Subcutaneous abdominal adipose tissue (tissue), 5 donors: ENCODE measurements at regions not wholly inside any gene's neighbourhood (a gene's known extent, or its start where the extent isn't known, plus 50 kb on each side); places are given as distances from the start of the nearest gene placed in this dataset.

Source experiments
- H3K27ac ChIP-seq: one replicate; pipeline ENCODE4 v1.7.0; 2013; ENCODE audit warnings: low read depth, mild to moderate bottlenecking, inconsistent platforms, low read length, moderate library complexity
- H3K27me3 ChIP-seq, 5 donors: one replicate each; pipeline ENCODE4 v1.7.0; 2013; ENCODE audit warnings: low read length in 5 of 5, inconsistent platforms in 1 of 5; ENCODE audit not compliant: control insufficient read depth in 5 of 5, insufficient read depth in 4 of 5
- H3K36me3 ChIP-seq, 5 donors: one replicate each; pipeline ENCODE4 v1.7.0; 2013; ENCODE audit warnings: low read length in 5 of 5; ENCODE audit not compliant: control insufficient read depth in 5 of 5, insufficient read depth in 5 of 5
- H3K4me1 ChIP-seq, 5 donors: one replicate each; pipeline ENCODE4 v1.7.0; 2013; ENCODE audit warnings: low read length in 5 of 5, mild to moderate bottlenecking in 3 of 5, moderate library complexity in 1 of 5; ENCODE audit not compliant: control insufficient read depth in 5 of 5, insufficient read depth in 5 of 5
- H3K4me3 ChIP-seq, 5 donors: one replicate each; pipeline ENCODE4 v1.7.0; 2013; ENCODE audit warnings: low read length in 5 of 5, low read depth in 1 of 5
- H3K9ac ChIP-seq, 5 donors: one replicate each; pipeline ENCODE4 v1.7.0; 2013; ENCODE audit warnings: low read length in 5 of 5, mild to moderate bottlenecking in 4 of 5, moderate library complexity in 3 of 5
- H3K9me3 ChIP-seq, 5 donors: one replicate each; pipeline ENCODE4 v1.7.0; 2013; ENCODE audit warnings: low read length in 5 of 5; ENCODE audit not compliant: control insufficient read depth in 5 of 5
- donor health status: healthy.
- donor health status: healthy.
- donor health status: healthy.
- donor health status: healthy.
- donor health status: healthy.

GRCh38 chr11:23974601-23975000 lies 522.3 kb upstream of the LUZP2 start:
- no peaks in the 10 kb centered on the region for H3K9me3 ChIP-seq
- H3K9ac ChIP-seq = no peak overlapping the region
- H3K4me3 ChIP-seq = no peak overlapping the region
- H3K36me3 ChIP-seq = no peaks in the 10 kb centered on the region
- no peaks in the 10 kb centered on the region for H3K27me3 ChIP-seq
- H3K4me1 ChIP-seq = no peaks in the 10 kb centered on the region
- H3K27ac ChIP-seq = no peak overlapping the region

- Histone ChIP-seq H3K27me3 (no peaks in the 10 kb centered on the region), H3K4me1 (no peaks in the 10 kb centered on the region), H3K9me3 (no peaks in the 10 kb centered on the region), H3K27ac (no peak overlapping the region), H3K4me3 (no peak overlapping the region), H3K36me3 (no peaks in the 10 kb centered on the region), H3K9ac (no peak overlapping the region)
Measured at GRCh38 chr11:23976426-23976825, 520.4 kb upstream of the LUZP2 start.

GRCh38 chr11:23976841-23977271 lies 520.0 kb upstream of the LUZP2 start:
- Histone ChIP-seq H3K9me3 (no peaks in the 10 kb centered on the region), H3K36me3 (no peaks in the 10 kb centered on the region), H3K9ac (no peak overlapping the region), H3K27ac (no peak overlapping the region), H3K27me3 (no peaks in the 10 kb centered on the region), H3K4me1 (no peaks in the 10 kb centered on the region), H3K4me3 (no peak overlapping the region)

GRCh38 chr11:23988381-23989006 lies 508.4 kb upstream of the LUZP2 start:
- peaks cover 0 to 3% (median 0%) of the 10 kb centered on the region in 5 donors for H3K9me3 ChIP-seq
- no peak overlapping the region for H3K9ac ChIP-seq
- no peaks in the 10 kb centered on the region for H3K36me3 ChIP-seq
- H3K27ac ChIP-seq = no peak overlapping the region
- no peaks in the 10 kb centered on the region for H3K4me1 ChIP-seq
- no peaks in the 10 kb centered on the region for H3K27me3 ChIP-seq
- no peak overlapping the region for H3K4me3 ChIP-seq

- H3K27me3 ChIP-seq = no peaks in the 10 kb centered on the region
- H3K36me3 ChIP-seq = no peaks in the 10 kb centered on the region
- peaks cover 0 to 1% (median 0%) of the 10 kb centered on the region in 5 donors for H3K9me3 ChIP-seq
- no peak overlapping the region for H3K9ac ChIP-seq
- no peak overlapping the region for H3K4me3 ChIP-seq
- no peak overlapping the region for H3K27ac ChIP-seq
- H3K4me1 ChIP-seq = no peaks in the 10 kb centered on the region
Measured at GRCh38 chr11:23990346-23991164, 506.3 kb upstream of the LUZP2 start.

GRCh38 chr11:23991165-23991539 lies 505.7 kb upstream of the LUZP2 start:
- Histone ChIP-seq H3K27ac (no peak overlapping the region), H3K4me3 (no peak overlapping the region), H3K9me3 (peaks cover 0 to 3% (median 0%) of the 10 kb centered on the region in 5 donors), H3K9ac (no peak overlapping the region), H3K27me3 (no peaks in the 10 kb centered on the region), H3K4me1 (no peaks in the 10 kb centered on the region), H3K36me3 (no peaks in the 10 kb centered on the region)

- Histone ChIP-seq H3K9ac (no peak overlapping the region), H3K4me3 (no peak overlapping the region), H3K9me3 (peaks cover 2 to 8% (median 5%) of the 10 kb centered on the region in 5 donors), H3K27me3 (no peaks in the 10 kb centered on the region), H3K27ac (no peak overlapping the region), H3K36me3 (no peaks in the 10 kb centered on the region), H3K4me1 (no peaks in the 10 kb centered on the region)
Measured at GRCh38 chr11:23995891-23996290, 501.0 kb upstream of the LUZP2 start.

GRCh38 chr11:23997356-23997755 lies 499.5 kb upstream of the LUZP2 start:
- Histone ChIP-seq H3K4me3 (no peak overlapping the region), H3K27me3 (no peaks in the 10 kb centered on the region), H3K27ac (no peak overlapping the region), H3K9me3 (peaks cover 3 to 8% (median 5%) of the 10 kb centered on the region in 5 donors), H3K9ac (no peak overlapping the region), H3K4me1 (no peaks in the 10 kb centered on the region), H3K36me3 (no peaks in the 10 kb centered on the region)

GRCh38 chr11:24005202-24005876 lies 491.5 kb upstream of the LUZP2 start:
- Histone ChIP-seq H3K27me3 (no peaks in the 10 kb centered on the region), H3K36me3 (no peaks in the 10 kb centered on the region), H3K27ac (no peak overlapping the region), H3K9me3 (peaks cover 0 to 3% (median 0%) of the 10 kb centered on the region in 5 donors), H3K9ac (no peak overlapping the region), H3K4me3 (no peak overlapping the region), H3K4me1 (no peaks in the 10 kb centered on the region)

GRCh38 chr11:24043842-24044241 lies 453.0 kb upstream of the LUZP2 start:
- Histone ChIP-seq H3K27me3 (no peaks in the 10 kb centered on the region), H3K9ac (no peak overlapping the region), H3K36me3 (no peaks in the 10 kb centered on the region), H3K4me3 (no peak overlapping the region), H3K9me3 (peaks cover 0 to 6% (median 5%) of the 10 kb centered on the region in 5 donors), H3K27ac (no peak overlapping the region), H3K4me1 (no peaks in the 10 kb centered on the region)
